GM23248 (cell line): ENCODE measurements at regions not wholly inside any gene's neighbourhood (a gene's known extent, or its start where the extent isn't known, plus 50 kb on each side); places are given as distances from the start of the nearest gene placed in this dataset.

Experiments
- EZH2 ChIP-seq: fragments of 200-600 bp; sonication (generic); IDR thresholded peaks from 2 replicates; pipeline ENCODE4 v1.6.1; 2018; ENCODE audit warnings: antibody characterized with exemption, mild to moderate bottlenecking; ENCODE audit not compliant: insufficient read depth, poor library complexity, severe bottlenecking
- EZH2phosphoT487 ChIP-seq: fragments of 200-600 bp; sonication (generic); IDR thresholded peaks from 2 replicates; pipeline ENCODE4 v1.6.1; 2018; ENCODE audit warnings: antibody characterized with exemption, moderate library complexity, mild to moderate bottlenecking, low read depth; ENCODE audit not compliant: insufficient read depth

DNA sequence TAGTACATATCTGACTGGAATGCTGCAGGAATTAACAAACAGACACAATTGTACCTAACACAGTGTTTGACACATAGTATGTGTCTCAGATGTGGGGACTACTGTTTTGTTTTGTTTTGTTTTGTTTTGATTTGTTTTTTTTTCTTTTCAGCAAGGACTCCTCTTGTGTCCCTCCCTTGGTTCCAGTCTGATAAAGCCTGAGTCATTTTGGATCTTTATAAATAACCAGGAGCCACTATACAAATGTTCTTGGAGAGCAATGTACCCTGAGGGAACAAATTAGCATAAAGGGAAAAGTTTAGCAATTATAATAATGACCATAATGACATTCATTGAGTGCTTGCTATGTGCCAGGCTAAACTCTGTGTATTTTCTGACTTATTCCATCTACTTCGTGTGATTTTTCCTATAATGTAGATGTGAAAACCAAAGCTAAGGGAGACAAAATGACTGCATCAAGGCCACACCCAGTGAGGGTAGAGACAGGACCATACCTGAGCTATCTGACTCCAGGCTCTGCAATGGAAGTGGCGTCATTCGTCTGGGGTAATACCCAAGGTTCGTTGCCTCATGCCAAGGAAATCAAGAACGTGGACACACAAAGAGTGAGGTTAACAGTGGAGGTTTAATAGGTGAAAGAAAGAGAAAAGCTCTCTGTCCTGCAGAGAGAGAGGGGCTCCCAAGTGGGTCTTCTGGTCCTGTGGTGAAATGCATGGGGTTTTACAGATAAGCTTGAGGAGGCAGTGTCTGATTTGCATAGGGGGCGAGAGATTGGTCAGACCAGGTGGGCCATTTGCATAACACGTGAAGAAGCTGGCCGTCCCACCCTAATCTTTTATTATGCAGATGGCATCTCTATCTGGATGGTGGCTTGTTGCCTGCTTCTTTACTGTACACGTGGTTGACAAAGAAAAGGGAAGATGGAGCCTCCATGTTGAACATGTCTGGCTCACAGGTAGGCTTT, 285.5 kb upstream of the SFSWAP start:
- no peak for TF ChIP-seq EZH2
- TF ChIP-seq EZH2phosphoT487, result no peak
